ENCODE measurements at regions not wholly inside any gene's neighbourhood (a gene's known extent, or its start where the extent isn't known, plus 50 kb on each side); places are given as distances from the start of the nearest gene placed in this dataset.
"Not testable (repeated sequence)": the region's sequence is repeated elsewhere in the genome, so short reads cannot be mapped to it uniquely, and the experiment has no call there.

GRCh38 chr21:6474250-6474968, 4047.0 kb upstream of the TPTE start:
- DNase-seq, result not testable (repeated sequence)

GRCh38 chr21:6481116-6481515, 4040.3 kb upstream of the TPTE start:
- in situ Hi-C loops (cut with HindIII; ENCODE audit: low pct_ligation_motif_present, low pct_unique_long_range_greater_than_20kb, low sequenced_read_pairs); DNase-seq: not testable (repeated sequence)

More at GRCh38 chr21:6474250-6474968, 4047.0 kb upstream of the TPTE start:
- in situ Hi-C loops (cut with HindIII; ENCODE audit: low pct_ligation_motif_present, low pct_unique_long_range_greater_than_20kb, low sequenced_read_pairs), result not testable (repeated sequence)

DNA sequence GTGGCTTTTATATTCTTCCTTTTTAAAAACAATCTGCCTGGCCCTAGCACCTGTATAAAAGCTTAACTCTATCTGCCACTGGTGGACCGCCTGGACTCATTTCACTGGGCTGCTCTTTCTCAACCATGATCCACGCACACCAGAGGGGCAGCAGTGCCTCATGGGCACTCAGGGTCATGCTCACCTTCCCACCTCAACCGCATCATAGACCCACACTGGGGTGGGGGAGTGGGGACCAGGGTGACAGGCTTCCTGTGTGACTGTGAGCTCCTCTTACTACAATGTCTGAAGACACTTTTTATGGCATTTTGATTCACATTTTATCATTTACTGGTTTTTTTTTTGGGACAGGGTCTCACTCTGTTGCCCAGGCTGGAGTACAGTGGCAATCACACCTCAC, 4038.8 kb upstream of the TPTE start:
- DNase-seq; in situ Hi-C loops (cut with HindIII; ENCODE audit: low pct_ligation_motif_present, low pct_unique_long_range_greater_than_20kb, low sequenced_read_pairs): not testable (repeated sequence)

DNA sequence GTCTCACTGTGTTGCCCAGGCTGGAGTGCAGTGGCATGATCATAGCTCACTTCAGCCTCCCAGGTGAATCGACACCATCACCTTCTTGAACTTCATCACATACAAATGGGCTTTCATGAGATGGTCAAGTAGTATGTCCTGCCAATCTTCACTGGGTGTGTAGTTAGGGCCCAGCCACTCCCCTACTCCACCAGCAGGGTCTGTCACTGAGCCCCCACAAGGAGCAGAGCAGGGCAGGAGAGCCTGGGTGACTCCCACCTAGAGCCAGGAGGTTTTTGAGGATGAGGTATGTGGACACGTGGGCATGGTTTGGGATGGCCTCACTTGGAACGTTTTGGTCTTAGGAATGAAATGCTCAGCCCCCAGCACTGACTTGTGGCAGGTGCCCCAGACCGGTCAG, 4037.7 kb upstream of the TPTE start:
- in situ Hi-C loops (cut with HindIII; ENCODE audit: low pct_ligation_motif_present, low pct_unique_long_range_greater_than_20kb, low sequenced_read_pairs); DNase-seq: not testable (repeated sequence)

GRCh38 chr21:6486821-6487220, 4034.6 kb upstream of the TPTE start:
- in situ Hi-C loops (cut with HindIII; ENCODE audit: low pct_ligation_motif_present, low pct_unique_long_range_greater_than_20kb, low sequenced_read_pairs); DNase-seq: not testable (repeated sequence)

- in situ Hi-C loops (cut with HindIII; ENCODE audit: low pct_ligation_motif_present, low pct_unique_long_range_greater_than_20kb, low sequenced_read_pairs); DNase-seq: not testable (repeated sequence)
These were observed 4028.7 kb upstream of the TPTE start for GRCh38 chr21:6492691-6493090.

DNA sequence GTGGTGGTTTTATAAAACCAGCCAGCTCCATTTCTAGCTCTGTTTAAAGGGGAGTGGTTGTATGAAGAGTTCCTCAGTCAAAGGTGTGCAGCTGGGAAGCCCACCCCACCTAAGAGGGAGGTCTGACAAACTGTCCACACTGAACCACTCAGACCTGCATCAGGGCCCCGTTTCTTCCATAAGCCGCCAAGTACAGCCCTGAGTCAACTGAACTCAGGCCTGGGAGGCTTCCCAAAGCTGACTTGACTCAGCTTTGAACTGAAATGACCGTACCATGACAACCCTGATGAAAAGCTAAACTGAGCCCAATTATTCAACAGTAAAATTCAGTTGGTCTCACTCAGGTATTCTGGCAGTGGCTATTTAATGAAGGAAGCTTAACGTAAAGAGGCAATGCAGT, 4027.4 kb upstream of the TPTE start:
- in situ Hi-C loops (cut with HindIII; ENCODE audit: low pct_ligation_motif_present, low pct_unique_long_range_greater_than_20kb, low sequenced_read_pairs); DNase-seq: not testable (repeated sequence)

DNA sequence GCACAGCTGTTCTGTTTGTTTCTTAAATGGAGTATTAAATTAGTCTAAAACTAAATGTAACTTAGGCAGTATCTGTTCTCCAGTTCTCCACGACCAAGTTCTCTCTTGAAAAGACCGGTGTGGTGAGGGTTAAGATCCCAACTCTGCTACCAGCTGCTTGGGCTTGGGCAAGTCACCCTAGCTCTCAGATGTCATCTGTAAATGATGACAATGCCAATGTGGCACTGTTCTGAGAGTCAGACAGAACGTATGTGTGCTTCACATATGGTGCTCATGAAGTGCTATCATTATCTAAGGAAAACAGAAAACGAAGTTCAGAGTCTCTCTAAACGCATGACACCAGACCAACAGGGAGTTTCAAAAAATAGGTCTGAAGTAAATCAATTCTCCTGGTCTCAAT, 4025.0 kb upstream of the TPTE start:
- in situ Hi-C loops (cut with HindIII; ENCODE audit: low pct_ligation_motif_present, low pct_unique_long_range_greater_than_20kb, low sequenced_read_pairs); DNase-seq: not testable (repeated sequence)

- in situ Hi-C loops (cut with HindIII; ENCODE audit: low pct_ligation_motif_present, low pct_unique_long_range_greater_than_20kb, low sequenced_read_pairs), result not testable (repeated sequence)
- DNase-seq, result peak; percentile 3
These were observed 4022.7 kb upstream of the TPTE start for GRCh38 chr21:6498716-6499115.

DNA sequence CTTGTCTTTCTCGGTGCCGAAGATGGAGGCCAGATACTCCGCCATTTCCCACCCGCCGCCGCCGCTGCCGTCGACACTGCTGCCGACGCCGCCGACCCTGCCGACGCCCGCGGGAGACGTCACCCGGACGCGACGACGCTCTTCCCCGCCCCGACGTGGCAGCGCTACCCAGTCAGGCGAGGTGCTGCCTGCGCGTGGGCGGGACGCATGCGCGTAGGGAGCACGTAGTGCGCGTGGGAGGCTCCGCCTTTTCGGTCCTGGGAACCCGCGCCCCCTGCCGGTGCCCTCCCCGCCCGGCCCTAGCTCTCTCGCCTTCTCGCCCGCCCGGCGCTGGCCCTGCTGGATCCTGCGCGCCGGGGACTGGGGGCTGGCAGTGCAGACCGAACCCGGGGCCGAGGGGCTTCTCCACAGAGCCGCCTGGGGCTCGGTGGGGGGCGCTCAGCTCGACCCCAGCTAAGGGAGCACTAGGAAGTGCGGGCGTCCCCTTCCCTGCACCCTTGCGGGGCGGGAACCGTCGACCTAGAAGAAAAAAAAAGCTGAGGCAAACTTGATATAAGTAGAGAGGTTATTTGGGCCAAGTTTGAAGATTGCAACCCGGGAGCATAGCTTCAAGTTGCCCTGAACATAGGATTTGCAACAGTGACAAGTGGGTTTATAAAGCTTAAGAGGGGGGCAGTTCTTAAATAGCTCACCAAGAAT, 4022.1 kb upstream of the TPTE start:
- in situ Hi-C loops (cut with HindIII; ENCODE audit: low pct_ligation_motif_present, low pct_unique_long_range_greater_than_20kb, low sequenced_read_pairs); DNase-seq: not testable (repeated sequence)

DNA sequence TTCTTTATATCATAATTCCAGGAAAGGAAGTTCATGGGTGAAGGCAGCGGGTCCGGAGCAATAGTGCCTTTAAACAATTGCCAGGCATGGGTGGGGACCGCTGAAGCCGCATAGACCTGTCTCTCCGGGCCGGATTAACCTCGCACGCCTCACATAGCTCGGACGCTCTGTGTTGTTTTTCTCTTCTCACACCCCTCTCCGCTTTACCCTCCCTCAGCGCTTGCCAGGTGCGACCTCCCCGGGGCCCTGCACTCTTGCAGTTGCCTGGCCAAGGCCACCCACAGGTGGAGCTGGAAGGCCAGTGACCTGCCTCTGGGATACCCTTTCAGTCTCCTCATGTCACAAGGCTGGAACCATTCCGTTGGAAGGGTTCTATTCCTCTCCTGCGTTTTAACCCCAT, 4021.5 kb upstream of the TPTE start:
- in situ Hi-C loops (cut with HindIII; ENCODE audit: low pct_ligation_motif_present, low pct_unique_long_range_greater_than_20kb, low sequenced_read_pairs), result not testable (repeated sequence)

GRCh38 chr21:6500681-6501080, 4020.7 kb upstream of the TPTE start:
- in situ Hi-C loops (cut with HindIII; ENCODE audit: low pct_ligation_motif_present, low pct_unique_long_range_greater_than_20kb, low sequenced_read_pairs); DNase-seq: not testable (repeated sequence)

More for the DNA sequence above, 4021.5 kb upstream of the TPTE start:
- not testable (repeated sequence) for DNase-seq

DNA sequence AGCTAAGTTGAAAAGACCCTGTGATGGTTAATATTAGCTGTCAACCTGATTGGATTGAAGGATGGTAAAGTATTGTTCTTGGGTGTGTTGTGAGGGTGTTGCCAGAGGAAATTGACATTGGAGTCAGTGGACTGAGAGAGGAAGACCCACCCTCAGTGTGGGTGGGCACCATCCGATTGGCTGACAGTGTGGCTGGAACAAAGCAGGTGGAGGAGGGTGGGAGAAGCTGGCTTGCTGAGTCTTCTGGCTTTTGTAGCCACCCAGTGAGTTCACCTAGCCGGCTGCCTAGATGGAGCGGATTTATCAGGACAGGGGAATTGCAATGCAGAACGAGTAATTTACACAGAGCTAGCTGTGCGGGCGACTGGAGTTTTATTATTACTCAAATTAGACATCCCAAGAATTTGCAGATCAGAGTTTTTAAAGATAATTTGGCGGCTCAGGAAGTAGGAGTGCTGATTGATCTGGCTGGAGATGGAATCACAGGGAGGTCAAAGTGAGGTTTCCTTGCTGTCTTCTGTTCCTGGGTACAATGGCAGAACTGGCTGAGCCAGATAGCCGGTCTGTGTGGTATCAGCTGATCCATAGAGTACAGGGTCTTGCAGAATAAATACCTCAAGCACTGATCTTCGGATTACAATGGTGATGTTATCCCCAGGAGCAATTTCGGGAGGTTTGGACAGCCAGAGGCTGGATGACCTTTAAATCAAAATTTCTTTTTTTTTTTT, 4015.1 kb upstream of the TPTE start:
- in situ Hi-C loops (cut with HindIII; ENCODE audit: low pct_ligation_motif_present, low pct_unique_long_range_greater_than_20kb, low sequenced_read_pairs); DNase-seq: not testable (repeated sequence)

DNA sequence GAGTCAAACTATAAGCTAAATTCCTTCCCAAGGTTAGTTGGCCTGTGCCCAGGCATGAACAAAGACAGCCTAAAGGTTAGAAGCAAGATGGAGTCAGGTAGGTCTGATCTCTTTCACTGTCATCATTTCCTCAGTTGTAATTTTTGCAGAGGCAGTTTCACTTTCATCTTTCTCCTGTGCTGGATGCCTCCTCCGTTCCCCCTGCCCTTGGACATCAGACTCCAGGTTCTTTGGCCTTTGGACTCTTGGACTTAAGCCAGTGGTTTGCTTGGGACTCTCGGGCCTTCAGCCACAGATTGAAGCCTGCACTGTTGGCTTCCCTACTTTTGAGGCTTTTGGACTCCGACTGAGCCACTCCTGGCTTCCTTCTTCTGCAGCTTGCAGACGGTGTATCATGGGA, 4013.8 kb upstream of the TPTE start:
- in situ Hi-C loops (cut with HindIII; ENCODE audit: low pct_ligation_motif_present, low pct_unique_long_range_greater_than_20kb, low sequenced_read_pairs); DNase-seq: not testable (repeated sequence)

DNA sequence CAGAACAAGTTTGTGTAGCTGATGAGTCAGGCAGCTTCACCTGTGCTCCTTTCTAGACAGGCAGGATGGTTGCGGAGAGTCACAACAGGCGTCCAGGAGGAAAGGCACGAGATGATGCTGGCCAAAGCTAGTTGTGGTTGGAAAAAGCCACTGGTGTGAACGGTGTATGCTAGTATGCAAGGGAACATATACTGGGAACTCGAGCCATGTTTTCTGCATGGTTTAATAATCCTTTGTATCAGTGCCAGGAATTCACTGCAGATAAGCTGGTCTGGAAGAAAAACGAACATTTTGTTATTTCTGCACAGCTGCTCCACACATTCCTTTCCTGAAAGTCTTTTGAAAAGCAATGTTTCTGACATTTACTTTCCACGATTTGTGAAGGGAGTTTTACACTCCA, 3999.6 kb upstream of the TPTE start:
- in situ Hi-C loops (cut with HindIII; ENCODE audit: low pct_ligation_motif_present, low pct_unique_long_range_greater_than_20kb, low sequenced_read_pairs); DNase-seq: not testable (repeated sequence)

DNA sequence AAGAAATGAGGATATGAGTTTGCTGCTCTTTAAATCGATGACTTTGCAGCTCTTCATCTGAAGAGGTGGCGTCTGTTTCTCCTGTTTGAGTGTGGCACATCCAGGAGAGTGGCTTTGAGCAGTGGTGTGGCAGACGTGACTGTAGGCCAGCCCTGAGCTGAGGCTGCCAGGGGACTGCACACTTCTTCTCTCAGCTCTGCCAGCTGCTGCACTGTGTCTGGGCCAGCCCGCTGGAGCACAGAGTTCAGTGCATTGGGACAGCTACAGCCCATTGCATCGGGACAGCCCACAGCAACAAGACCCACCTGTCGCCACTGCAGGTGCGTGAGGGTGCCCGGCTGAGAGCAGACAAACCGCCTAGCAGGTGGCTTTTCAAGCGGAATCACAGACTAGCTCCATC, 3995.2 kb upstream of the TPTE start:
- DNase-seq; in situ Hi-C loops (cut with HindIII; ENCODE audit: low pct_ligation_motif_present, low pct_unique_long_range_greater_than_20kb, low sequenced_read_pairs): not testable (repeated sequence)

DNA sequence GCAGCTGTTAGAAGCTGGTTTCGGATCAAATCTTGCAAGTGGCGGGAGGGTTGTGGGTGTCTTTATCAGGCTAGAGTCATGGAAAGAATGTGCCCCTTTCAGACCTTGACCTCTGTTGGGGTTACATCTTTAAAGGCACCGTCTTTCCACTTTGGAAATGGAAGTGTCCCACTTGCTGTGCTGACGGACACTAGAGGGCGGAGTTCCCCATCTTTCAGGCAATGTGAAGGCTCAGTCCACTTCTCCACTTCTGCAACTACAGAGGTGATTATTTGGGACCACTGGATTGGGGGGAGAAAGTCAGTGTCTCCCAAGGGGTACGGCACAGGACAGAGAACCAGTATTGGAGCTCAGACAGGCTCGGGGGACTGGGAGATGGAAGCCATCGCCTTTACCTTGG, 3990.7 kb upstream of the TPTE start:
- in situ Hi-C loops (cut with HindIII; ENCODE audit: low pct_ligation_motif_present, low pct_unique_long_range_greater_than_20kb, low sequenced_read_pairs); DNase-seq: not testable (repeated sequence)

DNA sequence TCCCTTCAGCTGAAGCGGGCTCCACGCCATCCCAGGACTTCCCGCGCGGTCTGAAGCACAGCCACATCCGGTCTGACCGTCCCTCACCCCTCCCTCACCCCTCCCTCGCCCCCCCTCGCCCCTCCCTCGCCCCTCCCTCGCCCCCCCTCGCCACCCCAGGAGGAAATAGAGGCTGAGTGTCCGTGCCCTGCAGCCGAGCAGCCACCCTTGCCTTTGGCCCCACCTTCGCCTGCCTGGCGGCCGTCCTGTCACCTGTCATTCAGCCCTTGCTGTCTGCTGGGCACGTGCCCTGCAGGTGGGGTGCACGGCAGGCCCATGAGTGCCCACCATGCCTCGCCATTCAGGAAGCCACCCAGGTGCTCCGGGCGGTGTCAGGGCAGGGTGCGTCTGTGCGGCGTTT, 3988.1 kb upstream of the TPTE start:
- DNase-seq; in situ Hi-C loops (cut with HindIII; ENCODE audit: low pct_ligation_motif_present, low pct_unique_long_range_greater_than_20kb, low sequenced_read_pairs): not testable (repeated sequence)

DNA sequence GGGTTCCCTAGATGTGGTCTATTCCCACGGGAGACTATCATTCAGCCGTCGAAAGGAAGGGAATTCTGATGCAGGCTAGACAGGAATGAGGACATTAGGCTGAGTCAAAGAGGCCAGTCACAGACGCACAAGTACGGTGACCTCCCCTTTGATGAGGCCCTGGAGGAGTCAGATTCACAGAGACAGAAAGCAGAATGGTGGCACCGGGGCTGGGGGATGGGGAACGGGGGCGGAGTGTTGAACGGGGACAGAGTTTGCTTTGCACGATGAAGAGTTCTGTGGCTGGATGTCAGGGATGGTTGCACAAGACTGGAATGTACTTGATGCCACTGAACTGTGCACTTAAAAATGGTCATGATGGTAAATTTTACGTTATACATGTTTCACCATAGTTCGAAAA, 3983.1 kb upstream of the TPTE start:
- in situ Hi-C loops (cut with HindIII; ENCODE audit: low pct_ligation_motif_present, low pct_unique_long_range_greater_than_20kb, low sequenced_read_pairs); DNase-seq: not testable (repeated sequence)

Measured in ACHN (cell line).